HEK293T (cell line): ENCODE measurements at regions not wholly inside any gene's neighbourhood (a gene's known extent, or its start where the extent isn't known, plus 50 kb on each side); places are given as distances from the start of the nearest gene placed in this dataset.

Source experiments
- CTCF ChIA-PET: fragments of 350-600 bp; formaldehyde crosslinking; extraction: SDS; loops from one replicate; lab custom pipeline; 2021; ENCODE audit warnings: antibody characterized with exemption, inconsistent platforms; lab: Yijun Ruan, JAX
- POLR2A ChIA-PET: fragments of 350-600 bp; formaldehyde crosslinking; extraction: SDS; loops from one replicate; lab custom pipeline; 2020; ENCODE audit warnings: antibody characterized with exemption, inconsistent platforms; lab: Yijun Ruan, JAX
- DNase-seq: peaks from one replicate; pipeline ENCODE4 v3.0.0; 2012; ENCODE audit warnings: mixed read lengths; ENCODE audit errors: extremely low spot score
- ARNT ChIP-seq: fragments of 450-650 bp; IDR thresholded peaks from 2 replicates; pipeline ENCODE4 v1.6.1; 2017; ENCODE audit warnings: mild to moderate bottlenecking
- BHLHE40 ChIP-seq: fragments of 450-650 bp; IDR thresholded peaks from 2 replicates; pipeline ENCODE4 v1.6.1; 2016; ENCODE audit warnings: mild to moderate bottlenecking, moderate library complexity, borderline replicate concordance
- CTBP1 ChIP-seq: fragments of 450-650 bp; IDR thresholded peaks from 2 replicates; pipeline ENCODE4 v1.6.1; 2016; ENCODE audit warnings: borderline replicate concordance
- ELF4 ChIP-seq: fragments of 450-650 bp; IDR thresholded peaks from 2 replicates; pipeline ENCODE4 v1.6.1; 2017; ENCODE audit warnings: antibody characterized with exemption
- FOXA1 ChIP-seq: fragments of 450-650 bp; IDR thresholded peaks from 2 replicates; pipeline ENCODE4 v1.6.1; 2016; ENCODE audit warnings: mild to moderate bottlenecking
- FOXK2 ChIP-seq: fragments of 450-650 bp; IDR thresholded peaks from 2 replicates; pipeline ENCODE4 v1.6.1; 2016; ENCODE audit warnings: mild to moderate bottlenecking
- FOXM1 ChIP-seq: fragments of 450-650 bp; IDR thresholded peaks from 2 replicates; pipeline ENCODE4 v1.6.1; 2017; ENCODE audit warnings: mild to moderate bottlenecking, borderline replicate concordance
- HDGF ChIP-seq: fragments of 450-650 bp; IDR thresholded peaks from 2 replicates; pipeline ENCODE4 v1.6.1; 2017; ENCODE audit warnings: antibody characterized with exemption, borderline replicate concordance
- L3MBTL2 ChIP-seq: fragments of 450-650 bp; conservative IDR thresholded peaks from 2 replicates; pipeline ENCODE4 v1.6.1; 2016; ENCODE audit warnings: mild to moderate bottlenecking
- LEF1 ChIP-seq: fragments of 450-650 bp; IDR thresholded peaks from 2 replicates; pipeline ENCODE4 v1.6.1; 2017; ENCODE audit warnings: mild to moderate bottlenecking, borderline replicate concordance
- NFRKB ChIP-seq: fragments of 450-650 bp; IDR thresholded peaks from 2 replicates; pipeline ENCODE4 v1.6.1; 2016; ENCODE audit warnings: mild to moderate bottlenecking, moderate library complexity
- PKNOX1 ChIP-seq: fragments of 450-650 bp; IDR thresholded peaks from 2 replicates; pipeline ENCODE4 v1.6.1; 2016
- SP1 ChIP-seq: fragments of 450-650 bp; IDR thresholded peaks from 2 replicates; pipeline ENCODE4 v1.6.1; 2017
- SUZ12 ChIP-seq: fragments of 450-650 bp; IDR thresholded peaks from 2 replicates; pipeline ENCODE4 v1.6.1; 2016; ENCODE audit warnings: mild to moderate bottlenecking
- TARDBP ChIP-seq: fragments of 450-650 bp; IDR thresholded peaks from 2 replicates; pipeline ENCODE4 v1.6.1; 2016
- ZNF384 ChIP-seq: fragments of 450-650 bp; IDR thresholded peaks from 2 replicates; pipeline ENCODE4 v1.6.1; 2016

GRCh38 chr4:100895556-100896197 is 377.9 kb upstream of the EMCN start:
- ChIA-PET POLR2A (no interaction called here), CTCF (no interaction called here)
- no peak for TF ChIP-seq BHLHE40
- no peak for TF ChIP-seq SUZ12
- no peak for TF ChIP-seq NFRKB
- TF ChIP-seq PKNOX1: no peak
- no peak for TF ChIP-seq TARDBP
- no peak for TF ChIP-seq ZNF384
- TF ChIP-seq LEF1: no peak
- TF ChIP-seq FOXK2: no peak
- no peak for TF ChIP-seq FOXA1
- no peak for TF ChIP-seq ARNT
- no peak for TF ChIP-seq SP1
- DNase-seq: no peak

- CTCF ChIA-PET: no interaction called here
- TF ChIP-seq FOXK2 (no peak), ARNT (no peak), TARDBP (no peak), ELF4 (no peak), NFRKB (no peak), LEF1 (no peak), ZNF384 (no peak), SUZ12 (no peak), HDGF (no peak)
- DNase-seq: no peak
- POLR2A ChIA-PET: no interaction called here
These were observed 376.6 kb upstream of the EMCN start for GRCh38 chr4:100894339-100894870.

GRCh38 chr4:100891808-100892207 is 374.0 kb upstream of the EMCN start:
- no peak for TF ChIP-seq LEF1

GRCh38 chr4:100889898-100890297 is 372.1 kb upstream of the EMCN start:
- TF ChIP-seq PKNOX1 (no peak), FOXM1 (no peak), ZNF384 (no peak), TARDBP (no peak), L3MBTL2 (no peak), ELF4 (no peak), HDGF (no peak), FOXK2 (no peak), SP1 (no peak), SUZ12 (no peak), BHLHE40 (no peak), ARNT (no peak), FOXA1 (no peak)
- no peak for DNase-seq
- ChIA-PET POLR2A (no interaction called here), CTCF (no interaction called here)

More at GRCh38 chr4:100891808-100892207, 374.0 kb upstream of the EMCN start:
- ChIA-PET POLR2A (no interaction called here), CTCF (no interaction called here)
- DNase-seq: no peak

GRCh38 chr4:100889401-100889800 is 371.6 kb upstream of the EMCN start:
- CTCF ChIA-PET: no interaction called here
- no peak for DNase-seq
- POLR2A ChIA-PET: no interaction called here
- TF ChIP-seq NFRKB (no peak), PKNOX1 (no peak), ZNF384 (no peak), TARDBP (no peak), BHLHE40 (no peak), CTBP1 (no peak)

GRCh38 chr4:100882661-100883060 is 364.8 kb upstream of the EMCN start:
- POLR2A ChIA-PET: no interaction called here
- TF ChIP-seq FOXM1: no peak
- TF ChIP-seq NFRKB: no peak
- TF ChIP-seq PKNOX1: no peak
- no peak for TF ChIP-seq L3MBTL2
- no peak for TF ChIP-seq TARDBP
- TF ChIP-seq FOXA1: no peak
- TF ChIP-seq CTBP1: no peak
- no peak for TF ChIP-seq SUZ12
- TF ChIP-seq LEF1: no peak
- no peak for TF ChIP-seq ARNT
- CTCF ChIA-PET: no interaction called here
- DNase-seq: no peak
